ENCODE measurements at regions not wholly inside any gene's neighbourhood (a gene's known extent, or its start where the extent isn't known, plus 50 kb on each side); places are given as distances from the start of the nearest gene placed in this dataset.

DNA sequence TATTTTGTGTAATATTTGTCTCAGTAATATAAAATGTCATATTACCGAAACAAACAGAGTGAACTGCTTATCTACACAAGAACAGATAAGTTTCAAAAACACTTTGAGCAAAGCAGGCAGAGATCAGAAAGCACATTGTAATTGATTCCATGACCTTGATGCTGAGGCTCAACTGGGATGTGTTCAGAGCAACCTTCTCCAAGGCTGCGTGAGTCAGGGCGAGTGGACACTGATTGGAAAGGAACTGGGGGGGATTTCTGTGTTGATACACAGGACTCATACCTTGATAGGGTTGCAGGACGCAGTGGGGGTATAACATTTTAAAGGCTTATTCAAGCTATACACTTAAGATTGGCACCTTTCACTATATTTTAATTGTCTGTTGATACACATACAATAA lies 1136.3 kb downstream of the UQCRFS1 start:
- H3K4me3 ChIP-seq (ENCODE audit: low read depth, low read length) = no peak overlapping the region
- H3K27ac ChIP-seq (ENCODE audit: extremely low read depth, low read depth, low read length) = no peak overlapping the region
- no peaks in the 10 kb centered on the region for H3K4me1 ChIP-seq (ENCODE audit: control insufficient read depth, insufficient read depth, low read length)
- H3K36me3 ChIP-seq (ENCODE audit: control insufficient read depth in 2 of 2, insufficient read depth in 1 of 2, low read length in 2 of 2) = no peaks in the 10 kb centered on the region; a peak in 2 of 3 replicates
- ChIA-PET CTCF (interaction anchor here (0.8 kb wide), 1 partner anchor 54 kb away, joined by 4 read pairs; no protein-coding TSS in a partner anchor), POLR2A (no interaction called here)
- TF ChIP-seq ZNF23 (tag by site-specific recombination; IDR thresholded peaks at IDR 0.05; ENCODE audit: borderline replicate concordance) (no peak), ZNF555 (tag by site-specific recombination; conservative IDR thresholded peaks at IDR 0.05) (no peak), GLIS1 (tag by site-specific recombination; IDR thresholded peaks at IDR 0.05) (no peak), KLF10 (tag by site-specific recombination; IDR thresholded peaks at IDR 0.05) (no peak), ZNF701 (tag by site-specific recombination; IDR thresholded peaks at IDR 0.05) (no peak), ZNF37A (tag by site-specific recombination; IDR thresholded peaks at IDR 0.05) (no peak), ZNF10 (tag by site-specific recombination; IDR thresholded peaks at IDR 0.05) (no peak), BCL11A (tag by site-specific recombination; IDR thresholded peaks at IDR 0.05; ENCODE audit: low read depth) (no peak), ZNF404 (tag by site-specific recombination; IDR thresholded peaks at IDR 0.05) (no peak), ZNF24 (tag by site-specific recombination; IDR thresholded peaks at IDR 0.05) (no peak), ZNF19 (tag by site-specific recombination; IDR thresholded peaks at IDR 0.05; ENCODE audit: low read depth) (no peak), ZNF433 (tag by site-specific recombination; IDR thresholded peaks at IDR 0.05; ENCODE audit: low read depth) (no peak), ZBTB1 (tag by site-specific recombination; IDR thresholded peaks at IDR 0.05) (no peak), KLF9 (tag by site-specific recombination; IDR thresholded peaks at IDR 0.05; ENCODE audit: low read depth) (no peak)
- TF ChIP-seq, protein P1, sequence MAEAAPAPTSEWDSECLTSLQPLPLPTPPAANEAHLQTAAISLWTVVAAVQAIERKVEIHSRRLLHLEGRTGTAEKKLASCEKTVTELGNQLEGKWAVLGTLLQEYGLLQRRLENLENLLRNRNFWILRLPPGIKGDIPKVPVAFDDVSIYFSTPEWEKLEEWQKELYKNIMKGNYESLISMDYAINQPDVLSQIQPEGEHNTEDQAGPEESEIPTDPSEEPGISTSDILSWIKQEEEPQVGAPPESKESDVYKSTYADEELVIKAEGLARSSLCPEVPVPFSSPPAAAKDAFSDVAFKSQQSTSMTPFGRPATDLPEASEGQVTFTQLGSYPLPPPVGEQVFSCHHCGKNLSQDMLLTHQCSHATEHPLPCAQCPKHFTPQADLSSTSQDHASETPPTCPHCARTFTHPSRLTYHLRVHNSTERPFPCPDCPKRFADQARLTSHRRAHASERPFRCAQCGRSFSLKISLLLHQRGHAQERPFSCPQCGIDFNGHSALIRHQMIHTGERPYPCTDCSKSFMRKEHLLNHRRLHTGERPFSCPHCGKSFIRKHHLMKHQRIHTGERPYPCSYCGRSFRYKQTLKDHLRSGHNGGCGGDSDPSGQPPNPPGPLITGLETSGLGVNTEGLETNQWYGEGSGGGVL (tag by site-specific recombination; IDR thresholded peaks at IDR 0.05) = no peak
- TF ChIP-seq, protein P2, sequence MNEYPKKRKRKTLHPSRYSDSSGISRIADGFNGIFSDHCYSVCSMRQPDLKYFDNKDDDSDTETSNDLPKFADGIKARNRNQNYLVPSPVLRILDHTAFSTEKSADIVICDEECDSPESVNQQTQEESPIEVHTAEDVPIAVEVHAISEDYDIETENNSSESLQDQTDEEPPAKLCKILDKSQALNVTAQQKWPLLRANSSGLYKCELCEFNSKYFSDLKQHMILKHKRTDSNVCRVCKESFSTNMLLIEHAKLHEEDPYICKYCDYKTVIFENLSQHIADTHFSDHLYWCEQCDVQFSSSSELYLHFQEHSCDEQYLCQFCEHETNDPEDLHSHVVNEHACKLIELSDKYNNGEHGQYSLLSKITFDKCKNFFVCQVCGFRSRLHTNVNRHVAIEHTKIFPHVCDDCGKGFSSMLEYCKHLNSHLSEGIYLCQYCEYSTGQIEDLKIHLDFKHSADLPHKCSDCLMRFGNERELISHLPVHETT (tag by site-specific recombination; IDR thresholded peaks at IDR 0.05) = no peak
- peaks cover 3% of the 10 kb centered on the region for H3K9me3 ChIP-seq (ENCODE audit: control insufficient read depth, insufficient read depth, low read depth, low read length)

DNA sequence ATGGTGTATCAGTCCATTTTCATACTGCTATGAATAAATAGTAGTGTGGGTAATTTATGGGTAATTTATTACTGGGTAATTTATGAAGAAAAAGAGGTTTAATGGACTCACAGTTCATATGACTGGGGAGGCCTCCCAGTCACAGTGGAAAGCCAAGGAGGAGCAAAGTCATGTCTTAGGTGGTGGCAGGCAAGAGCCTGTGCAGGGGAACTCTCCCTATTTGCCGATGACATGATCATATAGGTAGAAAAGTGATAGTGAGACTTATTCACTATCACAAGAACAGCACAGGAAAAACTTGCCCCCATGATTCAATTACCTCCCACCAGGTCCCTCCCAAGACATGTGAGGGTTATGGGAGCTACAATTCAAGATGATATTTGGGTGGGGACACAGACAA lies 1137.7 kb downstream of the UQCRFS1 start:
- Histone ChIP-seq H3K4me3 (ENCODE audit: low read depth, low read length) (no peak overlapping the region), H3K9me3 (ENCODE audit: control insufficient read depth, insufficient read depth, low read depth, low read length) (no peaks in the 10 kb centered on the region; the same call in 1 of the 2 replicates), H3K4me1 (ENCODE audit: control insufficient read depth, insufficient read depth, low read length) (no peaks in the 10 kb centered on the region), H3K36me3 (ENCODE audit: control insufficient read depth in 2 of 2, insufficient read depth in 1 of 2, low read length in 2 of 2) (no peaks in the 10 kb centered on the region; a peak in 2 of 3 replicates), H3K27ac (ENCODE audit: extremely low read depth, low read depth, low read length) (no peak overlapping the region)
- POLR2A ChIA-PET = interaction anchor here (0.6 kb wide), 1 partner anchor 1170 kb away, joined by 6 read pairs; no protein-coding TSS in a partner anchor
- CTCF ChIA-PET = interaction anchor here (0.5 to 1.3 kb wide), 4 partner anchors 20 to 274 kb away, joined by 3 to 5 read pairs (median 3); no protein-coding TSS in a partner anchor
- TF ChIP-seq, protein P3, sequence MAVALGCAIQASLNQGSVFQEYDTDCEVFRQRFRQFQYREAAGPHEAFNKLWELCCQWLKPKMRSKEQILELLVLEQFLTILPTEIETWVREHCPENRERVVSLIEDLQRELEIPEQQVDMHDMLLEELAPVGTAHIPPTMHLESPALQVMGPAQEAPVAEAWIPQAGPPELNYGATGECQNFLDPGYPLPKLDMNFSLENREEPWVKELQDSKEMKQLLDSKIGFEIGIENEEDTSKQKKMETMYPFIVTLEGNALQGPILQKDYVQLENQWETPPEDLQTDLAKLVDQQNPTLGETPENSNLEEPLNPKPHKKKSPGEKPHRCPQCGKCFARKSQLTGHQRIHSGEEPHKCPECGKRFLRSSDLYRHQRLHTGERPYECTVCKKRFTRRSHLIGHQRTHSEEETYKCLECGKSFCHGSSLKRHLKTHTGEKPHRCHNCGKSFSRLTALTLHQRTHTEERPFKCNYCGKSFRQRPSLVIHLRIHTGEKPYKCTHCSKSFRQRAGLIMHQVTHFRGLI (tag by site-specific recombination; IDR thresholded peaks at IDR 0.05) = no peak
- TF ChIP-seq ZNF768 (tag by site-specific recombination; IDR thresholded peaks at IDR 0.05) = no peak
- no peak for TF ChIP-seq GLIS2 (tag by site-specific recombination; IDR thresholded peaks at IDR 0.05)
- TF ChIP-seq ZNF670 (tag by site-specific recombination; IDR thresholded peaks at IDR 0.05; ENCODE audit: low read depth) = no peak
- no peak for TF ChIP-seq ZNF157 (tag by site-specific recombination; IDR thresholded peaks at IDR 0.05)
- TF ChIP-seq ZNF610 (tag by site-specific recombination; IDR thresholded peaks at IDR 0.05; ENCODE audit: borderline replicate concordance) = no peak
- TF ChIP-seq HOXC10 (CRISPR knock-in tag; IDR thresholded peaks at IDR 0.05) = no peak
- no peak for TF ChIP-seq ZNF10 (tag by site-specific recombination; IDR thresholded peaks at IDR 0.05)
- TF ChIP-seq ZSCAN30 (tag by site-specific recombination; IDR thresholded peaks at IDR 0.05) = no peak
- no peak for TF ChIP-seq ZNF677 (tag by site-specific recombination; IDR thresholded peaks at IDR 0.05)
- no peak for TF ChIP-seq ZNF555 (tag by site-specific recombination; conservative IDR thresholded peaks at IDR 0.05)
- TF ChIP-seq, protein P1 (tag by site-specific recombination; IDR thresholded peaks at IDR 0.05) = no peak
- TF ChIP-seq, protein P4, sequence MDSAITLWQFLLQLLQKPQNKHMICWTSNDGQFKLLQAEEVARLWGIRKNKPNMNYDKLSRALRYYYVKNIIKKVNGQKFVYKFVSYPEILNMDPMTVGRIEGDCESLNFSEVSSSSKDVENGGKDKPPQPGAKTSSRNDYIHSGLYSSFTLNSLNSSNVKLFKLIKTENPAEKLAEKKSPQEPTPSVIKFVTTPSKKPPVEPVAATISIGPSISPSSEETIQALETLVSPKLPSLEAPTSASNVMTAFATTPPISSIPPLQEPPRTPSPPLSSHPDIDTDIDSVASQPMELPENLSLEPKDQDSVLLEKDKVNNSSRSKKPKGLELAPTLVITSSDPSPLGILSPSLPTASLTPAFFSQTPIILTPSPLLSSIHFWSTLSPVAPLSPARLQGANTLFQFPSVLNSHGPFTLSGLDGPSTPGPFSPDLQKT (IDR thresholded peaks at IDR 0.05; ENCODE audit: borderline replicate concordance, low read depth, low read length) = no peak
- TF ChIP-seq ZNF843 (tag by site-specific recombination; IDR thresholded peaks at IDR 0.05) = no peak
- TF ChIP-seq ZNF549 (tag by site-specific recombination; IDR thresholded peaks at IDR 0.05) = no peak
- no peak for TF ChIP-seq ZNF777 (tag by site-specific recombination; IDR thresholded peaks at IDR 0.05; ENCODE audit: borderline replicate concordance)
